Testis (tissue), 2 donors: ENCODE measurements at regions not wholly inside any gene's neighbourhood (a gene's known extent, or its start where the extent isn't known, plus 50 kb on each side); places are given as distances from the start of the nearest gene placed in this dataset.

Source experiments
- DNase-seq: peaks from one replicate; pipeline ENCODE4 v3.0.0-alpha.2; 2019
- H3K27ac ChIP-seq, 2 donors: fragments of 200-600 bp; sonication (generic); one replicate each; pipeline ENCODE4 v1.5.1; 2019
- H3K27me3 ChIP-seq: fragments of 200-600 bp; sonication (generic); one replicate; pipeline ENCODE4 v1.5.1; 2019
- H3K36me3 ChIP-seq: fragments of 200-600 bp; sonication (generic); one replicate; pipeline ENCODE4 v1.5.1; 2017; ENCODE audit warnings: low read depth; ENCODE audit errors: missing control alignments
- H3K4me1 ChIP-seq: fragments of 200-600 bp; sonication (generic); one replicate; pipeline ENCODE4 v1.5.1; 2019
- H3K4me3 ChIP-seq, 2 donors: fragments of 200-600 bp; sonication (generic); one replicate each; pipeline ENCODE4 v1.5.1; 2017 to 2019
- H3K9me3 ChIP-seq: fragments of 200-600 bp; sonication (generic); one replicate; pipeline ENCODE4 v1.5.1; 2017
- CTCF ChIP-seq, 3 experiments: fragments of 450-650 bp in 2 of 3; fragments of 200-600 bp in 1 of 3; sonication (generic) in 1 of 3; IDR thresholded peaks; one replicate each; pipeline ENCODE4 v1.5.1; 2016 to 2019; ENCODE audit warnings: antibody characterized with exemption in 3 of 3, mild to moderate bottlenecking in 2 of 3, moderate library complexity in 1 of 3
- POLR2A ChIP-seq: fragments of 450-650 bp; IDR thresholded peaks from one replicate; pipeline ENCODE4 v1.6.1; 2017; ENCODE audit warnings: antibody characterized with exemption, mild to moderate bottlenecking, moderate library complexity
- WGBS, 2 donors: methylation state at CpG; one replicate each; pipeline ENCODE4 v1.1.5; 2018; 5-methylcytosine and 5-hydroxymethylcytosine counted together
- intact Hi-C: fragments of 100-400 bp; cut with DNase I; formaldehyde crosslinking; loops from one replicate; pipeline ENCODE4 v1.15.1; 2023; ENCODE audit warnings: low total_unique reads

- TF ChIP-seq POLR2A (no peak), CTCF (IDR thresholded peaks at IDR 0.05) (no peak)
- 42 to 62% methylated on average over 2 of the region's 2 CpGs for WGBS, 2 donors
- no peak overlapping the region for H3K27ac ChIP-seq
- H3K4me3 ChIP-seq, result no peak overlapping the region
- H3K4me1 ChIP-seq, result peaks cover 3% of the 10 kb centered on the region
- H3K36me3 ChIP-seq, result no peaks in the 10 kb centered on the region
- intact Hi-C loops, result no loop called here
- no peak for DNase-seq
- no peaks in the 10 kb centered on the region for H3K9me3 ChIP-seq
- H3K27me3 ChIP-seq, result no peaks in the 10 kb centered on the region
Measured at GRCh38 chr1:181986907-181987305, 74.6 kb downstream of the ZNF648 start.

- Histone ChIP-seq H3K27me3 (no peaks in the 10 kb centered on the region), H3K27ac (no peak overlapping the region), H3K4me3 (no peak overlapping the region), H3K4me1 (peaks cover 3% of the 10 kb centered on the region), H3K9me3 (no peaks in the 10 kb centered on the region), H3K36me3 (no peaks in the 10 kb centered on the region)
- intact Hi-C loops, result no loop called here
- 63 to 67% methylated on average over 6 of the region's 6 CpGs for WGBS, 2 donors
- TF ChIP-seq POLR2A (no peak), CTCF (IDR thresholded peaks at IDR 0.05) (no peak)
- no peak for DNase-seq
Measured at GRCh38 chr1:181985936-181986906, 75.3 kb downstream of the ZNF648 start.

- no peaks in the 10 kb centered on the region for H3K36me3 ChIP-seq
- H3K27me3 ChIP-seq, result no peaks in the 10 kb centered on the region
- TF ChIP-seq POLR2A (no peak), CTCF (IDR thresholded peaks at IDR 0.05) (no peak)
- peaks cover 3% of the 10 kb centered on the region for H3K4me1 ChIP-seq
- WGBS, 2 donors, result 94 to 95% methylated on average over 3 of the region's 3 CpGs
- DNase-seq, result no peak
- no peaks in the 10 kb centered on the region for H3K9me3 ChIP-seq
- no peak overlapping the region for H3K27ac ChIP-seq
- no peak overlapping the region for H3K4me3 ChIP-seq
- intact Hi-C loops, result no loop called here
Measured at GRCh38 chr1:181985281-181985680, 76.2 kb downstream of the ZNF648 start.

- TF ChIP-seq POLR2A (no peak), CTCF (IDR thresholded peaks at IDR 0.05) (no peak)
Measured at GRCh38 chr1:181984006-181984405, 77.5 kb downstream of the ZNF648 start.

More at GRCh38 chr1:181984006-181984405, 77.5 kb downstream of the ZNF648 start:
- no peaks in the 10 kb centered on the region for H3K36me3 ChIP-seq
- H3K4me1 ChIP-seq, result peaks cover 3% of the 10 kb centered on the region
- intact Hi-C loops, result no loop called here
- 78 to 81% methylated on average over 4 of the region's 4 CpGs for WGBS, 2 donors
- no peak for DNase-seq
- no peak overlapping the region for H3K27ac ChIP-seq
- no peaks in the 10 kb centered on the region for H3K9me3 ChIP-seq
- no peak overlapping the region for H3K4me3 ChIP-seq
- H3K27me3 ChIP-seq, result no peaks in the 10 kb centered on the region
